Gastrocnemius medialis (tissue), 4 donors: ENCODE measurements at regions not wholly inside any gene's neighbourhood (a gene's known extent, or its start where the extent isn't known, plus 50 kb on each side); places are given as distances from the start of the nearest gene placed in this dataset.

Source experiments
- ATAC-seq, 2 donors: fragments of 150-250 bp; one replicate each; pipeline ENCODE4 v1.9.1; 2016
- DNase-seq, 2 donors: peaks; one replicate each; pipeline ENCODE4 v3.0.0-alpha.2; 2019
- H3K27ac ChIP-seq, 4 donors: fragments of 200-600 bp; sonication (generic); 1 replicate in 1 of 4; 2 replicates in 3 of 4; pipeline ENCODE4 v1.5.1; 2016 to 2018; ENCODE audit warnings: mild to moderate bottlenecking in 2 of 4, moderate library complexity in 1 of 4
- H3K27me3 ChIP-seq, 3 donors: fragments of 200-600 bp; sonication (generic) in 2 of 3; 1 replicate in 1 of 3; 2 replicates in 2 of 3; pipeline versions ENCODE4 v1.5.1 to v1.6.0; 2016 to 2019; ENCODE audit warnings: mild to moderate bottlenecking in 1 of 3, moderate library complexity in 1 of 3
- H3K36me3 ChIP-seq, 2 donors: fragments of 200-600 bp; sonication (generic) in 1 of 2; one replicate each; pipeline ENCODE4 v1.5.1; 2017 to 2018
- H3K4me1 ChIP-seq, 2 donors: fragments of 200-600 bp; sonication (generic) in 1 of 2; one replicate each; pipeline ENCODE4 v1.5.1; 2016 to 2017; ENCODE audit warnings: mild to moderate bottlenecking in 2 of 2
- H3K4me3 ChIP-seq, 4 donors: fragments of 200-600 bp; sonication (generic) in 3 of 4; 1 replicate in 1 of 4; 2 replicates in 3 of 4; pipeline ENCODE4 v1.5.1; 2016 to 2019; ENCODE audit warnings: mild to moderate bottlenecking in 2 of 4
- H3K9me3 ChIP-seq, 3 donors: fragments of 200-600 bp; sonication (generic) in 2 of 3; 1 replicate in 1 of 3; 2 replicates in 2 of 3; pipeline ENCODE4 v1.5.1; 2016 to 2019
- CTCF ChIP-seq, 5 experiments: fragments of 450-650 bp in 3 of 5; fragments of 200-600 bp in 2 of 5; sonication (generic) in 2 of 5; IDR thresholded peaks in 4 of 5; conservative IDR thresholded peaks in 1 of 5; 1 replicate in 4 of 5; 2 replicates in 1 of 5; pipeline ENCODE4 v1.5.1; 2016 to 2019; ENCODE audit warnings: antibody characterized with exemption in 5 of 5, mild to moderate bottlenecking in 3 of 5, moderate library complexity in 3 of 5
- POLR2A ChIP-seq, 2 donors: fragments of 450-650 bp; IDR thresholded peaks; one replicate each; pipeline ENCODE4 v1.6.1; 2017; ENCODE audit warnings: antibody characterized with exemption in 2 of 2, mild to moderate bottlenecking in 2 of 2, moderate library complexity in 2 of 2
- in situ Hi-C, 4 donors: fragments of 200-750 bp; cut with MboI; loops; one replicate each; pipeline versions ENCODE4 v1.15.0 to v1.8.0; 2017; ENCODE audit warnings: low sequenced_read_pairs in 4 of 4
- intact Hi-C: fragments of 100-400 bp; cut with DNase I; formaldehyde crosslinking; loops from one replicate; pipeline ENCODE4 v1.15.1; 2023; ENCODE audit warnings: low total_unique reads

GRCh38 chr3:110400315-110400714 lies 671.3 kb upstream of the NECTIN3 start:
- Histone ChIP-seq H3K4me3 (no peak overlapping the region), H3K4me1 (no peaks in the 10 kb centered on the region), H3K27ac (no peak overlapping the region), H3K36me3 (no peaks in the 10 kb centered on the region), H3K9me3 (no peaks in the 10 kb centered on the region), H3K27me3 (no peaks in the 10 kb centered on the region)
- DNase-seq (no peak), ATAC-seq (no peak)
- TF ChIP-seq CTCF (IDR thresholded peaks at IDR 0.05 in 4 of 5, conservative IDR thresholded peaks at IDR 0.05 in 1 of 5), result no peak
- intact Hi-C loops, result no loop called here
- in situ Hi-C loops, result no loop called here

- no peak for DNase-seq
- no peaks in the 10 kb centered on the region for H3K9me3 ChIP-seq
- no peaks in the 10 kb centered on the region for H3K4me1 ChIP-seq
- TF ChIP-seq CTCF (IDR thresholded peaks at IDR 0.05 in 4 of 5, conservative IDR thresholded peaks at IDR 0.05 in 1 of 5) (no peak), POLR2A (IDR thresholded peaks at IDR 0.05) (no peak)
- ATAC-seq, result no peak
- H3K27ac ChIP-seq, result no peak overlapping the region
- in situ Hi-C loops (no loop called here), intact Hi-C loops (no loop called here)
- no peaks in the 10 kb centered on the region for H3K27me3 ChIP-seq
- no peaks in the 10 kb centered on the region for H3K36me3 ChIP-seq
- H3K4me3 ChIP-seq, result no peak overlapping the region
Measured at GRCh38 chr3:110405830-110406585, 665.6 kb upstream of the NECTIN3 start.

- in situ Hi-C loops, result no loop called here
Measured at GRCh38 chr3:110413266-110413665, 658.4 kb upstream of the NECTIN3 start.

GRCh38 chr3:110413807-110414748 lies 657.5 kb upstream of the NECTIN3 start:
- TF ChIP-seq CTCF (IDR thresholded peaks at IDR 0.05 in 4 of 5, conservative IDR thresholded peaks at IDR 0.05 in 1 of 5), result no peak
- no peak for TF ChIP-seq POLR2A (IDR thresholded peaks at IDR 0.05)
- Histone ChIP-seq H3K27me3 (no peaks in the 10 kb centered on the region), H3K36me3 (no peaks in the 10 kb centered on the region), H3K4me3 (no peak overlapping the region), H3K4me1 (no peaks in the 10 kb centered on the region), H3K27ac (peak overlapping the region in 3 of 4 donors; percentile 5 to 26 (median 24)), H3K9me3 (no peaks in the 10 kb centered on the region)
- DNase-seq, result no peak
- intact Hi-C loops (no loop called here), in situ Hi-C loops (no loop called here)
- peak; percentile 39 to 58 for ATAC-seq

More at GRCh38 chr3:110413266-110413665, 658.4 kb upstream of the NECTIN3 start:
- H3K27me3 ChIP-seq, result no peaks in the 10 kb centered on the region
- H3K4me1 ChIP-seq, result no peaks in the 10 kb centered on the region
- no peak overlapping the region for H3K4me3 ChIP-seq
- H3K27ac ChIP-seq, result no peak overlapping the region
- DNase-seq (no peak), ATAC-seq (no peak)
- no peak for TF ChIP-seq CTCF (IDR thresholded peaks at IDR 0.05 in 4 of 5, conservative IDR thresholded peaks at IDR 0.05 in 1 of 5)
- TF ChIP-seq POLR2A (IDR thresholded peaks at IDR 0.05), result no peak
- no peaks in the 10 kb centered on the region for H3K36me3 ChIP-seq
- intact Hi-C loops, result no loop called here
- no peaks in the 10 kb centered on the region for H3K9me3 ChIP-seq
